ENCODE measurements at regions not wholly inside any gene's neighbourhood (a gene's known extent, or its start where the extent isn't known, plus 50 kb on each side); places are given as distances from the start of the nearest gene placed in this dataset.

DNA sequence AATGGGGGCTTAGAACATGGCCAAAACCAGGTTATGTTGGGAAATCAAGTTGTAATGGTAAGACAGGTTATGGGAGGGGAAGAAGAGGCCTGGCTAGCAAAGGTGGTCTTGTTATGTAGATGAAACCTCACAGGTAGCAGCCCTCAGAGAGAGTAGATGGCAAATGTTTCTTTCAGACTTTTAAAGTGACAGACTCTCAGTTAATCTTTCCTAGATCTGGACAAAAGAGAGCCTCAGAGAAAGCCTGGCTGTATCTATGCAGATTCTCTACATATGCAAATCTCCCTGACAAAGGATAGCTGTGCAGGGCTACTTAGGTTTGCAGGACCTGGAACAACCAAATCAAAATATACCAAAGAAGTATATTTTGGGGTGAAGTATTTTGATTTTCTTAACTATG is 284.1 kb upstream of the AMOT start:
- H3K27me3 ChIP-seq (ENCODE audit: insufficient read depth, low read depth, low read length) = no peaks in the 10 kb centered on the region
- no peaks in the 10 kb centered on the region for H3K36me3 ChIP-seq (ENCODE audit: insufficient read depth, low read length)
- H2AFZ ChIP-seq (ENCODE audit: low read depth, low read length) = no peak overlapping the region
- TF ChIP-seq EP300 (conservative IDR thresholded peaks at IDR 0.05; ENCODE audit: poor library complexity, severe bottlenecking) (no peak), EZH2 (IDR thresholded peaks at IDR 0.05; ENCODE audit: borderline replicate concordance, insufficient read depth, low read length, poor library complexity, severe bottlenecking) (no peak), SMC3 (conservative IDR thresholded peaks at IDR 0.05; ENCODE audit: poor library complexity) (no peak), TAF1 (IDR thresholded peaks at IDR 0.05; ENCODE audit: low read depth) (no peak), RAD21 (conservative IDR thresholded peaks at IDR 0.05) (no peak), POLR2AphosphoS5 (IDR thresholded peaks at IDR 0.05) (no peak), MXI1 (conservative IDR thresholded peaks at IDR 0.05; ENCODE audit: poor library complexity, severe bottlenecking) (no peak)
- TF ChIP-seq, protein P1, sequence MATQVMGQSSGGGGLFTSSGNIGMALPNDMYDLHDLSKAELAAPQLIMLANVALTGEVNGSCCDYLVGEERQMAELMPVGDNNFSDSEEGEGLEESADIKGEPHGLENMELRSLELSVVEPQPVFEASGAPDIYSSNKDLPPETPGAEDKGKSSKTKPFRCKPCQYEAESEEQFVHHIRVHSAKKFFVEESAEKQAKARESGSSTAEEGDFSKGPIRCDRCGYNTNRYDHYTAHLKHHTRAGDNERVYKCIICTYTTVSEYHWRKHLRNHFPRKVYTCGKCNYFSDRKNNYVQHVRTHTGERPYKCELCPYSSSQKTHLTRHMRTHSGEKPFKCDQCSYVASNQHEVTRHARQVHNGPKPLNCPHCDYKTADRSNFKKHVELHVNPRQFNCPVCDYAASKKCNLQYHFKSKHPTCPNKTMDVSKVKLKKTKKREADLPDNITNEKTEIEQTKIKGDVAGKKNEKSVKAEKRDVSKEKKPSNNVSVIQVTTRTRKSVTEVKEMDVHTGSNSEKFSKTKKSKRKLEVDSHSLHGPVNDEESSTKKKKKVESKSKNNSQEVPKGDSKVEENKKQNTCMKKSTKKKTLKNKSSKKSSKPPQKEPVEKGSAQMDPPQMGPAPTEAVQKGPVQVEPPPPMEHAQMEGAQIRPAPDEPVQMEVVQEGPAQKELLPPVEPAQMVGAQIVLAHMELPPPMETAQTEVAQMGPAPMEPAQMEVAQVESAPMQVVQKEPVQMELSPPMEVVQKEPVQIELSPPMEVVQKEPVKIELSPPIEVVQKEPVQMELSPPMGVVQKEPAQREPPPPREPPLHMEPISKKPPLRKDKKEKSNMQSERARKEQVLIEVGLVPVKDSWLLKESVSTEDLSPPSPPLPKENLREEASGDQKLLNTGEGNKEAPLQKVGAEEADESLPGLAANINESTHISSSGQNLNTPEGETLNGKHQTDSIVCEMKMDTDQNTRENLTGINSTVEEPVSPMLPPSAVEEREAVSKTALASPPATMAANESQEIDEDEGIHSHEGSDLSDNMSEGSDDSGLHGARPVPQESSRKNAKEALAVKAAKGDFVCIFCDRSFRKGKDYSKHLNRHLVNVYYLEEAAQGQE (IDR thresholded peaks at IDR 0.05; ENCODE audit: borderline replicate concordance) = no peak
- TF ChIP-seq, protein P2, sequence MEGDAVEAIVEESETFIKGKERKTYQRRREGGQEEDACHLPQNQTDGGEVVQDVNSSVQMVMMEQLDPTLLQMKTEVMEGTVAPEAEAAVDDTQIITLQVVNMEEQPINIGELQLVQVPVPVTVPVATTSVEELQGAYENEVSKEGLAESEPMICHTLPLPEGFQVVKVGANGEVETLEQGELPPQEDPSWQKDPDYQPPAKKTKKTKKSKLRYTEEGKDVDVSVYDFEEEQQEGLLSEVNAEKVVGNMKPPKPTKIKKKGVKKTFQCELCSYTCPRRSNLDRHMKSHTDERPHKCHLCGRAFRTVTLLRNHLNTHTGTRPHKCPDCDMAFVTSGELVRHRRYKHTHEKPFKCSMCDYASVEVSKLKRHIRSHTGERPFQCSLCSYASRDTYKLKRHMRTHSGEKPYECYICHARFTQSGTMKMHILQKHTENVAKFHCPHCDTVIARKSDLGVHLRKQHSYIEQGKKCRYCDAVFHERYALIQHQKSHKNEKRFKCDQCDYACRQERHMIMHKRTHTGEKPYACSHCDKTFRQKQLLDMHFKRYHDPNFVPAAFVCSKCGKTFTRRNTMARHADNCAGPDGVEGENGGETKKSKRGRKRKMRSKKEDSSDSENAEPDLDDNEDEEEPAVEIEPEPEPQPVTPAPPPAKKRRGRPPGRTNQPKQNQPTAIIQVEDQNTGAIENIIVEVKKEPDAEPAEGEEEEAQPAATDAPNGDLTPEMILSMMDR (IDR thresholded peaks at IDR 0.05; ENCODE audit: poor library complexity, severe bottlenecking) = no peak
- no peak overlapping the region for H3K4me2 ChIP-seq (ENCODE audit: low read length)
- H4K20me1 ChIP-seq (ENCODE audit: insufficient read depth) = no peaks in the 10 kb centered on the region
- no peak overlapping the region for H3K27ac ChIP-seq (ENCODE audit: low read length)
- no peaks in the 10 kb centered on the region for H3K9me3 ChIP-seq (ENCODE audit: low read length)
- no peaks in the 10 kb centered on the region for H3F3A ChIP-seq (ENCODE audit: insufficient read depth, low read length, poor library complexity, severe bottlenecking)
- H3K9me2 ChIP-seq (ENCODE audit: insufficient read depth, low read length) = no peaks in the 10 kb centered on the region
- H3K9ac ChIP-seq (ENCODE audit: low read length) = no peak overlapping the region
- no peak overlapping the region for H3K4me3 ChIP-seq (ENCODE audit: low read length)
- H3K79me2 ChIP-seq (replicated peaks; ENCODE audit: insufficient read depth, low read length) = no peaks in the 10 kb centered on the region

DNA sequence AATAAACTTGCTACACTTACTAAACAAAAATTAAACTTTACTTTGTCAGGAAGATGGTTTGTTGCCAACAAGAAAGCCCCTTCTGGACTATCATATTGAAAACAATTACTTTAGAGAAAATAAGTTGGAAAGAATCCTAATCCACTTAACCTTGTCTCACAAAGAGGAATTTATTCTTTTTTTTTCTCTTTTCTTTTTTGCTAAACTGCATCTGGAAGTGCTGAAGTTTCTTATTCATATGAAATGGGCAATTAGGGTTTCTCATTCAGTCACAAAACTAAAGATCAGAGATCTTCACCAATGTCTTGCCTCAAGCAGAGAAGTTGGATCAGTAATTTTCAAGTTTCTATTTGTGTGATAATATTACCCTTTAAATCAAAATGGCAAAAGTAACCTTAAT is 234.9 kb upstream of the AMOT start:
- Histone ChIP-seq H3K27ac (ENCODE audit: low read length) (no peak overlapping the region), H3K9me2 (ENCODE audit: insufficient read depth, low read length) (no peaks in the 10 kb centered on the region), H3K4me2 (ENCODE audit: low read length) (no peak overlapping the region), H3K79me2 (replicated peaks; ENCODE audit: insufficient read depth, low read length) (no peaks in the 10 kb centered on the region), H3K27me3 (ENCODE audit: insufficient read depth, low read depth, low read length) (no peaks in the 10 kb centered on the region), H2AFZ (ENCODE audit: low read depth, low read length) (no peak overlapping the region), H3F3A (ENCODE audit: insufficient read depth, low read length, poor library complexity, severe bottlenecking) (no peaks in the 10 kb centered on the region), H3K36me3 (ENCODE audit: insufficient read depth, low read length) (no peaks in the 10 kb centered on the region), H3K9me3 (ENCODE audit: low read length) (no peaks in the 10 kb centered on the region), H3K4me3 (ENCODE audit: low read length) (no peak overlapping the region), H3K9ac (ENCODE audit: low read length) (no peak overlapping the region), H4K20me1 (ENCODE audit: insufficient read depth) (no peaks in the 10 kb centered on the region)
- TF ChIP-seq EP300 (conservative IDR thresholded peaks at IDR 0.05; ENCODE audit: poor library complexity, severe bottlenecking) (no peak), MXI1 (conservative IDR thresholded peaks at IDR 0.05; ENCODE audit: poor library complexity, severe bottlenecking) (no peak), POLR2AphosphoS5 (IDR thresholded peaks at IDR 0.05) (no peak), TAF1 (IDR thresholded peaks at IDR 0.05; ENCODE audit: low read depth) (no peak), RAD21 (conservative IDR thresholded peaks at IDR 0.05) (no peak), EZH2 (IDR thresholded peaks at IDR 0.05; ENCODE audit: borderline replicate concordance, insufficient read depth, low read length, poor library complexity, severe bottlenecking) (no peak), SMC3 (conservative IDR thresholded peaks at IDR 0.05; ENCODE audit: poor library complexity) (no peak)
- TF ChIP-seq, protein P2 (IDR thresholded peaks at IDR 0.05; ENCODE audit: poor library complexity, severe bottlenecking) = no peak
- TF ChIP-seq, protein P1 (IDR thresholded peaks at IDR 0.05; ENCODE audit: borderline replicate concordance) = no peak
